ENCODE measurements at regions not wholly inside any gene's neighbourhood (a gene's known extent, or its start where the extent isn't known, plus 50 kb on each side); places are given as distances from the start of the nearest gene placed in this dataset.

DNA sequence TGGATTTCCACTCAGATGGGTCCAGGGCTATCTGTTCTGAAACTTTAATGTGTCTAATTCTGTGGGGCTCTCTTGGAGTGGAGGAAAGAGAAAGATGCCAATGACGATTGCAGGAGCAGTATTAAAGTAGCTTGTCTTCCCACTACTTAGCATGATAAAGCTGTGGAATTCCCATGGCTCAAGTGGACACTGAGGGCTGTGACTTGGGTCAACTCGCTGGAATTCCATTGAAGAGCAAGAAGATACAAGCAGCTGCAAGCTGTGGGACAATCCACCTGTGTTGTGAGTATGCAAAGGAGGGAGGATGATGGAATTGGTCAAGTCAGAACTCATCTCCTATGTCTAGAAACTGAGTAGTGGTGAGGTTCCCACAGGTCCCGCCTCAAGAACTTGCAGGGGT, 154.2 kb upstream of the MINDY3 start:
- H3K27ac ChIP-seq (ENCODE audit: insufficient read depth, low read depth, low read length) = no peak overlapping the region
- H3K4me2 ChIP-seq (ENCODE audit: insufficient read depth, low read length) = no peak overlapping the region
- H3K4me1 ChIP-seq (ENCODE audit: control insufficient read depth, extremely low read depth, insufficient read depth, low read length) = peaks cover 2% of the 10 kb centered on the region
- BruUV-seq (replicated peaks) = no TSS peak
- no peaks in the 10 kb centered on the region for H3K36me3 ChIP-seq (ENCODE audit: control insufficient read depth in 2 of 2, extremely low read depth in 1 of 2, insufficient read depth in 2 of 2, low read length in 2 of 2)
- DNase-seq (ENCODE audit: low read depth, low spot score) = no peak
- intact Hi-C loops (cut with micrococcal nuclease) (no loop called here), dilution Hi-C loops (cut with MboI; ENCODE audit: extremely low pct_ligation_motif_present, low sequenced_read_pairs) (no loop called here)
- H3K9me1 ChIP-seq (replicated peaks; ENCODE audit: control insufficient read depth, extremely low read depth, insufficient read depth, low read length) = no peaks in the 10 kb centered on the region
- no peak overlapping the region for H3K9ac ChIP-seq (replicated peaks; ENCODE audit: extremely low read depth, insufficient read depth, low read length)
- no peak overlapping the region for H3K4me3 ChIP-seq (replicated peaks in 1 of 3; ENCODE audit: insufficient read depth in 1 of 3, low read depth in 1 of 3, low read length in 3 of 3)
- no peak overlapping the region for H2AFZ ChIP-seq (ENCODE audit: low read depth, low read length)
- H4K20me1 ChIP-seq (replicated peaks; ENCODE audit: control insufficient read depth, extremely low read depth, insufficient read depth, low read length) = no peaks in the 10 kb centered on the region
- H3K27me3 ChIP-seq (ENCODE audit: control insufficient read depth in 2 of 2, insufficient read depth in 2 of 2, low read length in 2 of 2) = no peaks in the 10 kb centered on the region
- H3K9me3 ChIP-seq (replicated peaks; ENCODE audit: control insufficient read depth, insufficient read depth, low read length) = no peaks in the 10 kb centered on the region
- CTCF ChIA-PET = no interaction called here
- no peaks in the 10 kb centered on the region for H3K79me2 ChIP-seq (ENCODE audit: control insufficient read depth, insufficient read depth, low read length)
- no peak for TF ChIP-seq POLR2AphosphoS5 (IDR thresholded peaks at IDR 0.05; ENCODE audit: insufficient read depth, low read depth, low read length)
- no peak for TF ChIP-seq POLR2A (IDR thresholded peaks at IDR 0.05; ENCODE audit: low read depth, low read length)
- TF ChIP-seq EZH2 (IDR thresholded peaks at IDR 0.05; ENCODE audit: borderline replicate concordance, low read depth, low read length, severe bottlenecking) = no peak
- TF ChIP-seq MYC (IDR thresholded peaks at IDR 0.05; ENCODE audit: low read depth, low read length) = no peak
- TF ChIP-seq, protein P1, sequence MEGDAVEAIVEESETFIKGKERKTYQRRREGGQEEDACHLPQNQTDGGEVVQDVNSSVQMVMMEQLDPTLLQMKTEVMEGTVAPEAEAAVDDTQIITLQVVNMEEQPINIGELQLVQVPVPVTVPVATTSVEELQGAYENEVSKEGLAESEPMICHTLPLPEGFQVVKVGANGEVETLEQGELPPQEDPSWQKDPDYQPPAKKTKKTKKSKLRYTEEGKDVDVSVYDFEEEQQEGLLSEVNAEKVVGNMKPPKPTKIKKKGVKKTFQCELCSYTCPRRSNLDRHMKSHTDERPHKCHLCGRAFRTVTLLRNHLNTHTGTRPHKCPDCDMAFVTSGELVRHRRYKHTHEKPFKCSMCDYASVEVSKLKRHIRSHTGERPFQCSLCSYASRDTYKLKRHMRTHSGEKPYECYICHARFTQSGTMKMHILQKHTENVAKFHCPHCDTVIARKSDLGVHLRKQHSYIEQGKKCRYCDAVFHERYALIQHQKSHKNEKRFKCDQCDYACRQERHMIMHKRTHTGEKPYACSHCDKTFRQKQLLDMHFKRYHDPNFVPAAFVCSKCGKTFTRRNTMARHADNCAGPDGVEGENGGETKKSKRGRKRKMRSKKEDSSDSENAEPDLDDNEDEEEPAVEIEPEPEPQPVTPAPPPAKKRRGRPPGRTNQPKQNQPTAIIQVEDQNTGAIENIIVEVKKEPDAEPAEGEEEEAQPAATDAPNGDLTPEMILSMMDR (IDR thresholded peaks at IDR 0.05; ENCODE audit: extremely low read depth in 1 of 2, insufficient read depth in 1 of 2, low read depth in 1 of 2, low read length in 2 of 2) = no peak
- TF ChIP-seq GATA2 (IDR thresholded peaks at IDR 0.05; ENCODE audit: insufficient read depth, insufficient read length, low read depth, low read length) = no peak
- TF ChIP-seq, protein P2, sequence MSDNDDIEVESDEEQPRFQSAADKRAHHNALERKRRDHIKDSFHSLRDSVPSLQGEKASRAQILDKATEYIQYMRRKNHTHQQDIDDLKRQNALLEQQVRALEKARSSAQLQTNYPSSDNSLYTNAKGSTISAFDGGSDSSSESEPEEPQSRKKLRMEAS (IDR thresholded peaks at IDR 0.05; ENCODE audit: insufficient read depth, insufficient read length) = no peak
- TF ChIP-seq JUN (IDR thresholded peaks at IDR 0.05; ENCODE audit: borderline replicate concordance, insufficient read depth, insufficient read length, low read depth) = no peak
- no peak for TF ChIP-seq FOS (IDR thresholded peaks at IDR 0.05; ENCODE audit: borderline replicate concordance, insufficient read depth, low read length)
- no peak for FAIRE-seq
- POLR2A ChIA-PET = no interaction called here

Measured in endothelial cell of umbilical vein (primary cell).